ENCODE measurements at regions not wholly inside any gene's neighbourhood (a gene's known extent, or its start where the extent isn't known, plus 50 kb on each side); places are given as distances from the start of the nearest gene placed in this dataset.

DNA sequence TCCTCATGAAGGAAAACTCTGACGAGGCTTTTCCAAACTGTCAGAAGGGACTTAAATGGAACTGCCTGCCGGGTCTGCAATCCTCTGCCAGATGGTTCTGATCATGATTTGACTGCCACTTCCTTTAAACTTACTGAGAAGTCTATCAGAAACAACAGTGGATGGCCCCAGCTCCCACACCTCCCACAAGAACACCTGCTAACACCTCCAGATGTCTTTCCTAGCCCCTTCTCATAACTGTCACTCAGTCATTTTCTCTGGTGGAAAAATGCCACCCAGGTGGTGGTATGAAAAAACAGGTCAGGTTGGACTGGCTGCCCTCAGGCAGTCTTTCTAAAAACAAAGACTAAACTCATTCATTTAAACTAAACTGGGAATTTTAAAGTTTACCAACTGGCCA is 66.7 kb upstream of the ABCD3 start:
- TF ChIP-seq EP300 (IDR thresholded peaks at IDR 0.05) (no peak), POLR2A (IDR thresholded peaks at IDR 0.05) (no peak), POLR2AphosphoS5 (IDR thresholded peaks at IDR 0.05) (no peak)
- TF ChIP-seq, protein P1, sequence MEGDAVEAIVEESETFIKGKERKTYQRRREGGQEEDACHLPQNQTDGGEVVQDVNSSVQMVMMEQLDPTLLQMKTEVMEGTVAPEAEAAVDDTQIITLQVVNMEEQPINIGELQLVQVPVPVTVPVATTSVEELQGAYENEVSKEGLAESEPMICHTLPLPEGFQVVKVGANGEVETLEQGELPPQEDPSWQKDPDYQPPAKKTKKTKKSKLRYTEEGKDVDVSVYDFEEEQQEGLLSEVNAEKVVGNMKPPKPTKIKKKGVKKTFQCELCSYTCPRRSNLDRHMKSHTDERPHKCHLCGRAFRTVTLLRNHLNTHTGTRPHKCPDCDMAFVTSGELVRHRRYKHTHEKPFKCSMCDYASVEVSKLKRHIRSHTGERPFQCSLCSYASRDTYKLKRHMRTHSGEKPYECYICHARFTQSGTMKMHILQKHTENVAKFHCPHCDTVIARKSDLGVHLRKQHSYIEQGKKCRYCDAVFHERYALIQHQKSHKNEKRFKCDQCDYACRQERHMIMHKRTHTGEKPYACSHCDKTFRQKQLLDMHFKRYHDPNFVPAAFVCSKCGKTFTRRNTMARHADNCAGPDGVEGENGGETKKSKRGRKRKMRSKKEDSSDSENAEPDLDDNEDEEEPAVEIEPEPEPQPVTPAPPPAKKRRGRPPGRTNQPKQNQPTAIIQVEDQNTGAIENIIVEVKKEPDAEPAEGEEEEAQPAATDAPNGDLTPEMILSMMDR (IDR thresholded peaks at IDR 0.05): no peak

Data from stomach (tissue), 4 donors.